ENCODE measurements at regions not wholly inside any gene's neighbourhood (a gene's known extent, or its start where the extent isn't known, plus 50 kb on each side); places are given as distances from the start of the nearest gene placed in this dataset.
A peak's percentile ranks its signal among the peaks of the same experiment; 100 is the strongest.

- Histone ChIP-seq H3K23me2 (ENCODE audit: low read depth, low read length) (no peaks in the 10 kb centered on the region), H3K27me3 (replicated peaks in 1 of 4; ENCODE audit: control insufficient read depth in 3 of 4, extremely low read depth in 1 of 4, insufficient read depth in 3 of 4, low read length in 3 of 4) (no peaks in the 10 kb centered on the region), H2BK20ac (ENCODE audit: low read length) (no peak overlapping the region), H2BK12ac (ENCODE audit: low read depth, low read length) (no peak overlapping the region), H3K9me3 (ENCODE audit: insufficient read depth in 2 of 2, low read depth in 1 of 2, low read length in 1 of 2) (0 out of 4 replicates have a peak, but pooled peaks cover 0 to 2% of the 10 kb centered on the region in 2 experiments), H4K91ac (replicated peaks; ENCODE audit: insufficient read length, low read length) (no peak overlapping the region), H3K56ac (replicated peaks; ENCODE audit: insufficient read length, low read depth, low read length) (no peak overlapping the region), H3K4me2 (ENCODE audit: insufficient read depth in 1 of 2, low read depth in 2 of 2, low read length in 2 of 2) (peak overlapping the region in 1 of 2 experiments; percentile 5; a peak in 1 of 4 replicates), H2AFZ (ENCODE audit: low read length) (peak overlapping the region; percentile 78; the same call in 1 of the 2 replicates), H3K23ac (ENCODE audit: insufficient read length) (no peak overlapping the region), H4K5ac (ENCODE audit: insufficient read length, low read depth, low read length) (no peak overlapping the region), H4K8ac (ENCODE audit: extremely low read depth, insufficient read depth, low read length) (no peak overlapping the region), H3K9ac (replicated peaks in 1 of 4; ENCODE audit: extremely low read depth in 1 of 4, low read depth in 3 of 4, low read length in 3 of 4) (no peak overlapping the region), H3K18ac (ENCODE audit: extremely low read depth, low read length) (no peak overlapping the region), H3K79me1 (ENCODE audit: low read depth, low read length) (no peaks in the 10 kb centered on the region), H3K4ac (replicated peaks; ENCODE audit: insufficient read length, low read depth, low read length) (no peak overlapping the region), H3K14ac (ENCODE audit: insufficient read length) (no peak overlapping the region), H3K27ac (ENCODE audit: low read depth, low read length) (no peak overlapping the region), H3K4me3 (ENCODE audit: extremely low read depth in 1 of 4, insufficient read depth in 2 of 4, low read depth in 3 of 4, low read length in 4 of 4) (no peak overlapping the region), H4K20me1 (replicated peaks in 1 of 2; ENCODE audit: control insufficient read depth in 1 of 2, insufficient read depth in 2 of 2, low read length in 2 of 2) (no peaks in the 10 kb centered on the region), H2AK5ac (ENCODE audit: low read depth, low read length) (no peak overlapping the region), H3K4me1 (replicated peaks in 1 of 4; ENCODE audit: control insufficient read depth in 3 of 4, insufficient read depth in 4 of 4, low read length in 3 of 4) (peaks cover 0 to 7% (median 2%) of the 10 kb centered on the region in 4 experiments; a peak in 3 of 7 replicates), H2BK15ac (ENCODE audit: low read length) (no peak overlapping the region), H3K36me3 (ENCODE audit: control insufficient read depth in 2 of 4, insufficient read depth in 4 of 4, low read length in 3 of 4) (no peaks in the 10 kb centered on the region), H2BK120ac (replicated peaks; ENCODE audit: low read depth, low read length) (no peak overlapping the region), H2BK5ac (ENCODE audit: low read depth, low read length) (no peak overlapping the region), H3K79me2 (ENCODE audit: control insufficient read depth in 1 of 2, insufficient read depth in 2 of 2, low read length in 2 of 2) (no peaks in the 10 kb centered on the region)
- FAIRE-seq (no peak), DNase-seq (ENCODE audit: low read depth in 1 of 2, low spot score in 2 of 2) (no peak)
- CTCF ChIA-PET (ENCODE audit: partially characterized antibody), result no interaction called here
- POLR2A ChIA-PET (ENCODE audit: partially characterized antibody), result no interaction called here
- 74% methylated on average over 17 of the region's 17 CpGs; no CpG with 5 or more reads in 1 of the 2 experiments for WGBS, 2 experiments (ENCODE audit: extremely low coverage in 1 of 2, insufficient coverage in 1 of 2, insufficient read length in 1 of 2, insufficient replicate concordance in 2 of 2, low coverage in 1 of 2, low lambda C conversion rate in 2 of 2, missing lambda C conversion rate in 1 of 2)
- TF ChIP-seq NANOG (IDR thresholded peaks at IDR 0.05; ENCODE audit: insufficient read depth, low read depth, low read length, poor library complexity, severe bottlenecking) (no peak), KDM4A (IDR thresholded peaks at IDR 0.05; ENCODE audit: low read depth, low read length, severe bottlenecking) (no peak), TEAD4 (IDR thresholded peaks at IDR 0.05; ENCODE audit: low read depth, low read length) (no peak), KDM1A (IDR thresholded peaks at IDR 0.05; ENCODE audit: borderline replicate concordance, low read length) (no peak), SIRT6 (IDR thresholded peaks at IDR 0.05; ENCODE audit: low read length) (no peak), RFX5 (IDR thresholded peaks at IDR 0.05; ENCODE audit: borderline replicate concordance, low read depth, low read length) (no peak), CBX5 (IDR thresholded peaks at IDR 0.05; ENCODE audit: low read depth, low read length) (no peak), JUND (IDR thresholded peaks at IDR 0.05; ENCODE audit: low read length) (no peak), POU5F1 (IDR thresholded peaks at IDR 0.05; ENCODE audit: low read depth, low read length) (no peak), NRF1 (IDR thresholded peaks at IDR 0.05; ENCODE audit: low read depth, low read length) (no peak), SP1 (IDR thresholded peaks at IDR 0.05; ENCODE audit: low read depth, low read length) (no peak), FOSL1 (IDR thresholded peaks at IDR 0.05; ENCODE audit: insufficient read depth, low read depth, low read length) (no peak), RAD21 (IDR thresholded peaks at IDR 0.05 in 1 of 2, conservative IDR thresholded peaks at IDR 0.05 in 1 of 2; ENCODE audit: low read depth in 2 of 2, low read length in 2 of 2) (no peak), MAFK (IDR thresholded peaks at IDR 0.05; ENCODE audit: low read depth, low read length) (no peak)
Observed at GRCh38 chr15:95196176-95196915, 965.0 kb downstream of the MCTP2 start.

All from H1 (cell line).